ENCODE measurements at regions not wholly inside any gene's neighbourhood (a gene's known extent, or its start where the extent isn't known, plus 50 kb on each side); places are given as distances from the start of the nearest gene placed in this dataset.

- Histone ChIP-seq H3K9ac (ENCODE audit: insufficient read depth, low read depth, low read length) (no peak overlapping the region), H2AFZ (ENCODE audit: low read length) (no peak overlapping the region), H3K27me3 (ENCODE audit: control insufficient read depth in 1 of 2, insufficient read depth in 2 of 2, low read length in 2 of 2) (no peaks in the 10 kb centered on the region), H3K79me2 (ENCODE audit: insufficient read depth, low read length) (no peaks in the 10 kb centered on the region), H3K4me3 (replicated peaks in 1 of 3; ENCODE audit: insufficient read depth in 1 of 3, low read depth in 2 of 3, low read length in 3 of 3) (no peak overlapping the region), H3K9me3 (ENCODE audit: low read length) (peaks cover 90% of the 10 kb centered on the region), H3K4me1 (ENCODE audit: insufficient read depth, low read length) (no peaks in the 10 kb centered on the region), H3K27ac (ENCODE audit: extremely low read length, insufficient read depth, low read length) (no peak overlapping the region), H3K36me3 (replicated peaks in 1 of 2; ENCODE audit: control insufficient read depth in 1 of 2, insufficient read depth in 2 of 2, low read length in 2 of 2) (no peaks in the 10 kb centered on the region), H4K20me1 (ENCODE audit: insufficient read depth, low read length) (no peaks in the 10 kb centered on the region), H3K4me2 (ENCODE audit: low read depth, low read length) (no peak overlapping the region)
- POLR2A ChIA-PET: no interaction called here
- ATAC-seq: no peak
- in situ Hi-C loops (cut with HindIII; ENCODE audit: extremely low pct_ligation_motif_present, low pct_unique_long_range_greater_than_20kb): no loop called here
- intact Hi-C loops (cut with micrococcal nuclease; ENCODE audit: unreplicated experiment): no loop called here
- no peak for FAIRE-seq
- CTCF ChIA-PET (ENCODE audit: low intra/inter-chr PET ratio, low total read pairs): no interaction called here
- no peak for DNase-seq (ENCODE audit: low spot score)
- WGBS (ENCODE audit: low lambda C conversion rate): 13% methylated on average over 5 of the region's 5 CpGs
- no peak for TF ChIP-seq GABPA (IDR thresholded peaks at IDR 0.05; ENCODE audit: low read depth, low read length)
- no peak for TF ChIP-seq GABPA (CRISPR knock-in tag; IDR thresholded peaks at IDR 0.05; ENCODE audit: low read depth)
- no peak for TF ChIP-seq DNMT3B (CRISPR knock-in tag; conservative IDR thresholded peaks at IDR 0.05)
- no peak for TF ChIP-seq MTF1 (CRISPR knock-in tag; IDR thresholded peaks at IDR 0.05)
- no peak for TF ChIP-seq ZBTB33 (CRISPR knock-in tag; IDR thresholded peaks at IDR 0.05)
- TF ChIP-seq ZSCAN30 (CRISPR knock-in tag; IDR thresholded peaks at IDR 0.05): no peak
- no peak for TF ChIP-seq SKI (IDR thresholded peaks at IDR 0.05; ENCODE audit: partially characterized antibody)
- no TSS peak for BruUV-seq (replicated peaks)
Observed at GRCh38 chr2:220539481-220539880, 912.1 kb downstream of the SLC4A3 start.

GRCh38 chr2:220544049-220544448 is 916.6 kb downstream of the SLC4A3 start:
- DNase-seq (ENCODE audit: low spot score): no peak
- ChIA-PET CTCF (ENCODE audit: low intra/inter-chr PET ratio, low total read pairs) (no interaction called here), POLR2A (no interaction called here)
- Histone ChIP-seq H3K27me3 (ENCODE audit: control insufficient read depth in 1 of 2, insufficient read depth in 2 of 2, low read length in 2 of 2) (no peaks in the 10 kb centered on the region), H3K4me3 (replicated peaks in 1 of 3; ENCODE audit: insufficient read depth in 1 of 3, low read depth in 2 of 3, low read length in 3 of 3) (no peak overlapping the region), H4K20me1 (ENCODE audit: insufficient read depth, low read length) (no peaks in the 10 kb centered on the region), H3K9me3 (ENCODE audit: low read length) (peaks cover 77% of the 10 kb centered on the region), H3K79me2 (ENCODE audit: insufficient read depth, low read length) (no peaks in the 10 kb centered on the region), H3K9ac (ENCODE audit: insufficient read depth, low read depth, low read length) (no peak overlapping the region), H3K27ac (ENCODE audit: extremely low read length, insufficient read depth, low read length) (no peak overlapping the region), H2AFZ (ENCODE audit: low read length) (no peak overlapping the region), H3K4me1 (ENCODE audit: insufficient read depth, low read length) (no peaks in the 10 kb centered on the region), H3K4me2 (ENCODE audit: low read depth, low read length) (no peak overlapping the region), H3K36me3 (replicated peaks in 1 of 2; ENCODE audit: control insufficient read depth in 1 of 2, insufficient read depth in 2 of 2, low read length in 2 of 2) (no peaks in the 10 kb centered on the region)
- 0% methylated on average over 1 of the region's 1 CpG for WGBS (ENCODE audit: low lambda C conversion rate)
- BruUV-seq (replicated peaks): no TSS peak
- FAIRE-seq: no peak
- in situ Hi-C loops (cut with HindIII; ENCODE audit: extremely low pct_ligation_motif_present, low pct_unique_long_range_greater_than_20kb): no loop called here
- peak; percentile 95 for TF ChIP-seq CREB1 (IDR thresholded peaks at IDR 0.05)
- no peak for TF ChIP-seq CREB1 (CRISPR knock-in tag; IDR thresholded peaks at IDR 0.05)
- no peak for TF ChIP-seq HNRNPH1 (optimal IDR thresholded peaks at IDR 0.05; ENCODE audit: low read depth, low read length)
- peak; percentile 98 for TF ChIP-seq ATF7 (IDR thresholded peaks at IDR 0.05)
- no peak for TF ChIP-seq ATF7 (CRISPR knock-in tag; IDR thresholded peaks at IDR 0.05)
- intact Hi-C loops (cut with micrococcal nuclease; ENCODE audit: unreplicated experiment): no loop called here
- ATAC-seq: no peak
